ENCODE measurements at regions not wholly inside any gene's neighbourhood (a gene's known extent, or its start where the extent isn't known, plus 50 kb on each side); places are given as distances from the start of the nearest gene placed in this dataset.

GRCh38 chr2:41993435-41993925 lies 54.3 kb upstream of the PKDCC start:
- no peak for DNase-seq (ENCODE audit: low read depth in 2 of 2, low spot score in 1 of 2)

- DNase-seq (ENCODE audit: low read depth in 2 of 2, low spot score in 1 of 2), result no peak
These were observed 53.6 kb upstream of the PKDCC start for GRCh38 chr2:41994233-41994637.

- DNase-seq (ENCODE audit: low read depth in 2 of 2, low spot score in 1 of 2), result no peak
These were observed 53.2 kb upstream of the PKDCC start for GRCh38 chr2:41994661-41995060.

- DNase-seq (ENCODE audit: low read depth in 2 of 2, low spot score in 1 of 2), result no peak
These were observed 50.3 kb upstream of the PKDCC start for GRCh38 chr2:41997561-41997960.

All from stimulated activated CD8-positive, alpha-beta memory T cell treated with anti-CD3 and anti-CD28 coated beads, Interleukin-4, amount 100 ng/mL, for 1 hour (primary cell).